ENCODE measurements at regions not wholly inside any gene's neighbourhood (a gene's known extent, or its start where the extent isn't known, plus 50 kb on each side); places are given as distances from the start of the nearest gene placed in this dataset.

- Histone ChIP-seq H3K79me2 (ENCODE audit: control insufficient read depth, insufficient read depth, low read length) (no peaks in the 10 kb centered on the region), H3K27ac (ENCODE audit: control insufficient read depth, insufficient read depth) (no peak overlapping the region), H4K20me1 (ENCODE audit: control insufficient read depth, insufficient read depth) (no peaks in the 10 kb centered on the region), H3K4me3 (no peak overlapping the region), H3K27me3 (replicated peaks in 1 of 2; ENCODE audit: control insufficient read depth in 2 of 2, insufficient read depth in 2 of 2, low read length in 1 of 2) (no peaks in the 10 kb centered on the region), H3K9ac (ENCODE audit: control insufficient read depth, insufficient read depth, low read length) (no peak overlapping the region), H3K4me2 (ENCODE audit: control insufficient read depth, insufficient read depth) (no peak overlapping the region), H3K4me1 (ENCODE audit: control insufficient read depth, insufficient read depth, low read length) (no peaks in the 10 kb centered on the region), H3K36me3 (ENCODE audit: control insufficient read depth in 2 of 2, insufficient read depth in 2 of 2, low read length in 1 of 2) (no peaks in the 10 kb centered on the region), H2AFZ (ENCODE audit: control insufficient read depth, low read depth, low read length) (no peak overlapping the region), H3K9me3 (replicated peaks; ENCODE audit: control insufficient read depth, insufficient read depth, low read length) (no peaks in the 10 kb centered on the region)
- DNase-seq (ENCODE audit: low read depth, low spot score) (no peak), ATAC-seq (no peak), FAIRE-seq (no peak)
- in situ Hi-C loops (cut with MboI) (no loop called here), intact Hi-C loops (cut with micrococcal nuclease; ENCODE audit: unreplicated experiment) (no loop called here)
- WGBS (ENCODE audit: insufficient coverage, insufficient replicate concordance, low lambda C conversion rate, missing lambda C conversion rate): 35% methylated on average over 4 of the region's 4 CpGs
- TF ChIP-seq STAT3 (IDR thresholded peaks at IDR 0.05; ENCODE audit: low read depth, low read length) (no peak), NFXL1 (IDR thresholded peaks at IDR 0.05; ENCODE audit: borderline replicate concordance) (no peak), RELA (IDR thresholded peaks at IDR 0.05; ENCODE audit: borderline replicate concordance, partially characterized antibody) (no peak), LARP7 (IDR thresholded peaks at IDR 0.05) (no peak), SIN3A (IDR thresholded peaks at IDR 0.05; ENCODE audit: low read depth, low read length) (no peak), BCL3 (IDR thresholded peaks at IDR 0.05; ENCODE audit: borderline replicate concordance, insufficient read depth, low read depth, low read length, poor library complexity, severe bottlenecking) (no peak), EED (IDR thresholded peaks at IDR 0.05; ENCODE audit: low read depth) (no peak), ZNF274 (IDR thresholded peaks at IDR 0.05; ENCODE audit: insufficient read depth, insufficient read length) (no peak), MXI1 (IDR thresholded peaks at IDR 0.05; ENCODE audit: low read depth, low read length) (no peak), ZBTB33 (IDR thresholded peaks at IDR 0.05) (no peak), SMAD5 (IDR thresholded peaks at IDR 0.05; ENCODE audit: low read depth) (no peak), ZBED1 (IDR thresholded peaks at IDR 0.05; ENCODE audit: borderline replicate concordance) (no peak), MTA3 (IDR thresholded peaks at IDR 0.05; ENCODE audit: borderline replicate concordance, low read length) (no peak), PAX8 (IDR thresholded peaks at IDR 0.05) (no peak), NFYB (IDR thresholded peaks at IDR 0.05; ENCODE audit: insufficient read depth, low read depth, low read length) (no peak)
- POLR2A ChIA-PET: no interaction called here
- SMC1A ChIA-PET (ENCODE audit: uncharacterized antibody, unreplicated experiment): interaction anchor here (1.2 to 2.0 kb wide), 4 partner anchors 10 to 33 kb away, joined by 3 to 8 read pairs (median 4); no protein-coding TSS in a partner anchor
- RAD21 ChIA-PET (ENCODE audit: unreplicated experiment): interaction anchor here (0.8 kb wide), 1 partner anchor 212 kb away, joined by 3 read pairs; no protein-coding TSS in a partner anchor
- CTCF ChIA-PET: interaction anchor here (0.6 to 1.1 kb wide), 3 partner anchors 13 to 134 kb away, joined by 3 to 4 read pairs (median 3); no protein-coding TSS in a partner anchor
- no TSS peak for BruUV-seq (replicated peaks)
These were observed 214.2 kb downstream of the KITLG start for GRCh38 chr12:88366101-88366500.
